ENCODE measurements at regions not wholly inside any gene's neighbourhood (a gene's known extent, or its start where the extent isn't known, plus 50 kb on each side); places are given as distances from the start of the nearest gene placed in this dataset.
A peak's percentile ranks its signal among the peaks of the same experiment; 100 is the strongest.

DNA sequence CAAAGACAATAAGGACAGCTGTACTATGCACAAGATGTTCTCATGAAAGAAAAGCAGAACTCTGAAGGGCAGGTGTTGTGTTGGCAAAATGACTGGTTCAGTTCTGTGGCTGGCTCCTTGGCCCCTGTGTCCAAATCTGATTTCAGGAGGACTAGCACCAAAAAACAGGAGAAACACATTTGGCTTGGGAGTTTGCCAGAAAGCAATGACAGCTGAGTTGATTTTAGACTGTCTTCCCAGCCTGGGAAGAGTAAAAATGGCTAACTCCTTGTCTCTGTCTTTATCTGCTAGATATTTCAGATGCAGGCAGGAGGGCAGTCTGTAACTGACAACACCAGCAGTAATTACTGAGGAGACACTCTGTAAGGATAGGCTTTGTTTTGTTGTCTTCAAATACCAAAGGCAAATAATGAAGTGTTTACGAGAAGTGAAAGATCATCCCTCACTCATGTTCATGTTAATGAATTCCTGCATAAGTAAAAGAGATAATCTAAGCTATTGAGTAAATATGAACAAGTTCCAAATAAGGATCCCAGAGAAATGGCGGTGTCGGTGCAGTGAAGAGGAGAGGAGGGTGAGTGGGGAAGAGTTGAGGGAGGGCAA lies 989.0 kb downstream of the CDH11 start:
- no peak for FAIRE-seq
- H3K4me3 ChIP-seq (ENCODE audit: low read depth, low read length) = no peak overlapping the region
- H3K36me3 ChIP-seq (ENCODE audit: control insufficient read depth, insufficient read depth, low read length) = no peaks in the 10 kb centered on the region
- H3K27me3 ChIP-seq (ENCODE audit: control insufficient read depth, insufficient read depth, low read length) = no peaks in the 10 kb centered on the region
- TF ChIP-seq, protein P1, sequence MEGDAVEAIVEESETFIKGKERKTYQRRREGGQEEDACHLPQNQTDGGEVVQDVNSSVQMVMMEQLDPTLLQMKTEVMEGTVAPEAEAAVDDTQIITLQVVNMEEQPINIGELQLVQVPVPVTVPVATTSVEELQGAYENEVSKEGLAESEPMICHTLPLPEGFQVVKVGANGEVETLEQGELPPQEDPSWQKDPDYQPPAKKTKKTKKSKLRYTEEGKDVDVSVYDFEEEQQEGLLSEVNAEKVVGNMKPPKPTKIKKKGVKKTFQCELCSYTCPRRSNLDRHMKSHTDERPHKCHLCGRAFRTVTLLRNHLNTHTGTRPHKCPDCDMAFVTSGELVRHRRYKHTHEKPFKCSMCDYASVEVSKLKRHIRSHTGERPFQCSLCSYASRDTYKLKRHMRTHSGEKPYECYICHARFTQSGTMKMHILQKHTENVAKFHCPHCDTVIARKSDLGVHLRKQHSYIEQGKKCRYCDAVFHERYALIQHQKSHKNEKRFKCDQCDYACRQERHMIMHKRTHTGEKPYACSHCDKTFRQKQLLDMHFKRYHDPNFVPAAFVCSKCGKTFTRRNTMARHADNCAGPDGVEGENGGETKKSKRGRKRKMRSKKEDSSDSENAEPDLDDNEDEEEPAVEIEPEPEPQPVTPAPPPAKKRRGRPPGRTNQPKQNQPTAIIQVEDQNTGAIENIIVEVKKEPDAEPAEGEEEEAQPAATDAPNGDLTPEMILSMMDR (IDR thresholded peaks at IDR 0.05; ENCODE audit: insufficient read depth, low read length, severe bottlenecking) = no peak
- no peak for DNase-seq (ENCODE audit: low read depth)

DNA sequence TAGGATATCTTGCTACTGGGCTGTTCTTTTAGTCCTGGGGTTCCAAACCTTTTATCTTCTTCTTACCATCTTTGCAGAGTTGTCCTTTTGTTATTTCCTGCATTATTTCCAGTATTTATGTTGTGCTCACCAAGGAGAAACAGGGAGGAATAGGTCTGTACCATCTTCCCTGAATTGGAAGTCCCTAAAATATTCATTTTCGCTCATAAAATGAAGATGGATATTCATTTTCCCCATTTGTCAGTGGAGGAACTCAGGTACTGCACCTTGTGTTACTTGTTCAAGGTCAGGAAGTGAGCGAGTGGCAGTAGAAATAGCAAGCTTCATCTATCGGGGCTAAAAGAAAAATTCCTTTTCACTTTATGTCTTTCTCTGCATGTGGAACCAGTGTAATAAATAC lies 989.7 kb downstream of the CDH11 start:
- FAIRE-seq (no peak), DNase-seq (ENCODE audit: low read depth) (no peak)
- TF ChIP-seq, protein P1 (IDR thresholded peaks at IDR 0.05; ENCODE audit: insufficient read depth, low read length, severe bottlenecking) = no peak
- no peaks in the 10 kb centered on the region for H3K36me3 ChIP-seq (ENCODE audit: control insufficient read depth, insufficient read depth, low read length)
- H3K4me3 ChIP-seq (ENCODE audit: low read depth, low read length) = no peak overlapping the region
- H3K27me3 ChIP-seq (ENCODE audit: control insufficient read depth, insufficient read depth, low read length) = no peaks in the 10 kb centered on the region

DNA sequence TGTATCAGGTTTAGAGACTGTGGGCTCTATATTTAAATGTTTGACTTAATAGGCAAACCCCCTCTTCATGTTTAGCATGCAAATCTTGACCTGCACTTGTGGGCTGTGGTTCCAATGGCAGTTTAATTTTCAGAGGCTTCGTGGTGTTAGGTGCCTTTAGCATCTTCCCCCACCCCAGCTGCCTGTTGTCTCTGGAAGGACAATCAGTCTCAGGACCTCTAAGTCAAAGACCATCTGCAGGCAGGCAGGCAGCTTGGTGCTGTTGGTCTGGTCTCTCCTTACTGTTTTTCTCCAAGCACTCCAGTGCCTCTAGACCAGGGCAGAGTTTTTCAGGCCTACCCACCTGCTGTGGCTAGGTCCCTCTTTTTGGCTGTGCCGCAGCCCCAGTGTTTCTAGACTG lies 990.4 kb downstream of the CDH11 start:
- FAIRE-seq (no peak), DNase-seq (ENCODE audit: low read depth) (no peak)

DNA sequence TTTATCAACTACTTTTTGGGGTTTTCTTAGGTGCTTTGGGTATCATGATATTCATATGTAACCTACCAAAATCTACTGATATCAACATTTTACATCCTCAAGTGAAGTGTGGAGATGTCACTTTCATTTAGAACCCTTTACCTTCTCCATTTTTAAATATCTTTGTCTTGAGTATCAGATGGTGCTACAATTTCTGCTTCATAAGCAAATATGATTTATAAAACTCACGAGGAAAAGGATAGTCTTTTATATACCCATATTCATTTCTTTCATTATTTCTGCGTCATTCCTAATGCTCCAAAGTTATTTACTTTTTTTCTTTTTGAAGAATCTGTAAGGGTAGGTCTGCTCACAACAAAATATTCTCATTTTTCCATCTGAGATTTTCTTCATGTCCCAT lies 991.7 kb downstream of the CDH11 start:
- Histone ChIP-seq H3K27me3 (ENCODE audit: control insufficient read depth, insufficient read depth, low read length) (no peaks in the 10 kb centered on the region), H3K36me3 (ENCODE audit: control insufficient read depth, insufficient read depth, low read length) (no peaks in the 10 kb centered on the region), H3K4me3 (ENCODE audit: low read depth, low read length) (no peak overlapping the region)
- no peak for DNase-seq (ENCODE audit: low read depth)
- TF ChIP-seq, protein P1 (IDR thresholded peaks at IDR 0.05; ENCODE audit: insufficient read depth, low read length, severe bottlenecking) = no peak
- FAIRE-seq = no peak

More for the DNA sequence above, 990.4 kb downstream of the CDH11 start:
- TF ChIP-seq, protein P1 (IDR thresholded peaks at IDR 0.05; ENCODE audit: insufficient read depth, low read length, severe bottlenecking) = no peak
- no peak overlapping the region for H3K4me3 ChIP-seq (ENCODE audit: low read depth, low read length)
- H3K36me3 ChIP-seq (ENCODE audit: control insufficient read depth, insufficient read depth, low read length) = no peaks in the 10 kb centered on the region
- no peaks in the 10 kb centered on the region for H3K27me3 ChIP-seq (ENCODE audit: control insufficient read depth, insufficient read depth, low read length)

DNA sequence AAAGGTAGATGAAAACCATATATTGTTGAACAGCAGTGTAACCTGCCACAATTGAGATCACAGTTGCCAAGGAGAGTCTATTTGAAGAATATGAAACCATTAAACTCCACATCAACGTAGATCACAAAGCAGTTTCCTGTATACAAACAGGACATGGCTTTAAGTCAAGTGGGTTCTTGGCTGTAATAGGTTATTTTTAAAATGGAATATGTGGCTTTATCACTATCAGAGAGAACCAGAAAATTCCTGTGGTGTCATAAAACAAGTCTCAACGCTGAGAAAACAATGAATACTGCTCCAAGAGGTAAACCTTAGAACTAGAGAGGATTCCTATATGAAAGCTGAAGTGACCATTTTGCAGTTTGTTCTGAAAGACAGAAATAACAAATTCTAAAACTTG lies 999.7 kb downstream of the CDH11 start:
- TF ChIP-seq, protein P1 (IDR thresholded peaks at IDR 0.05; ENCODE audit: insufficient read depth, low read length, severe bottlenecking) = no peak
- no peak overlapping the region for H3K4me3 ChIP-seq (ENCODE audit: low read depth, low read length)
- FAIRE-seq (no peak), DNase-seq (ENCODE audit: low read depth) (no peak)
- H3K27me3 ChIP-seq (ENCODE audit: control insufficient read depth, insufficient read depth, low read length) = no peaks in the 10 kb centered on the region
- H3K36me3 ChIP-seq (ENCODE audit: control insufficient read depth, insufficient read depth, low read length) = no peaks in the 10 kb centered on the region

DNA sequence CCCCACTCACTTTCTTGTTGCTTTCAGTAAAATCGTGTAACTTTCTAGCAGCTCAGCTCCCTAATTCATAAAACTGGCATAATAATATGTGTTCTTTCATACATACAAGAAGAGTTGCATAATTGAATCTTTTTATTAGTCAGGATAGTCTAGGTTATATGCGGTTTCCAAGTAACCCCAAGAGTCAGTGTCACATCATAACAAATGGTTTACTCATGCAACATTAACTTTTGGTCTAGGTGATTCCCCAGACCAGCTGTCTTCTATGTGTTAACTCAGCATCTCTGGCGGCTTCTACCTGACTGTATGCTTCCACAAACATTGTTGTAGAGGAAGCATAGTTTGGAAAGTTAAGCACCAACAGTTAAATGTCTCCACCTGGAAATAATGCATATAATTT lies 1000.4 kb downstream of the CDH11 start:
- no peak for FAIRE-seq
- Histone ChIP-seq H3K27me3 (ENCODE audit: control insufficient read depth, insufficient read depth, low read length) (no peaks in the 10 kb centered on the region), H3K4me3 (ENCODE audit: low read depth, low read length) (no peak overlapping the region), H3K36me3 (ENCODE audit: control insufficient read depth, insufficient read depth, low read length) (no peaks in the 10 kb centered on the region)
- TF ChIP-seq, protein P1 (IDR thresholded peaks at IDR 0.05; ENCODE audit: insufficient read depth, low read length, severe bottlenecking) = no peak
- DNase-seq (ENCODE audit: low read depth) = peak; percentile 61

Measured in bronchial epithelial cell (primary cell).